ENCODE measurements at regions not wholly inside any gene's neighbourhood (a gene's known extent, or its start where the extent isn't known, plus 50 kb on each side); places are given as distances from the start of the nearest gene placed in this dataset.

DNA sequence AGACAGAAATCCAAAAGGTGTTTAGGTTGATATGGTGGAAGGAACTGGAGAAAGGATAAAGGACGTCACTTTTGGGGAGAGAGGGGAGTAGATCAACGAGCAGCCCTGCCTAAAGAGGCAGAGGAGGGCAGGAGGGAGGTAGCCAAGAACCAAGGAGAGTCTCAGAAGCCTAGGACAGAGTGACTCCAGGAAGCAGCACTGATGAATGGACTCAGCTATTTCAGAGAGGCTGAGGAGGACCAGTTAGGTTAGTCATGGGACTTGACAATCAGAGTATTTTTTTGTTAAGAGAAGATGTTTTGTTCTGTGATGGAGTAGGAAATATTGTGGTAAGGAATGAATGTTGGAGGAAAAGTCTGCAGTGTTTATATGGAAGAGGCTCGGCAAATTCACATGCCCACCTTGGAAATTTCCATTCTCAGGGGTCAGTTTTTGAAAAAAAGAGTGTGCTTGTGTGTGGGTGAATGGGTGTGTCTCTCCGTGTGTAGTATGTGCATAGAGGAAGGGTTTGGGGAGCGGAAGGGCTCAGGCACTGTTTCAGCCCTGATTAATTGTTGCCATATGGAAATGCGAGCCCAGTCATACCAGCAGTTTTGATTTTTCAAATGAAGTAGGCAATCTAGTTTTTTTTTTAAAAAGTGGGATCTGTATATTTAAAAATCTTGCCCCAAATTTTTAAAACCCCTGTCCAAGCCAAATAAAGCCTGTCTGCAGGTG, 303.6 kb downstream of the SAMD5 start:
- Histone ChIP-seq H3K9me3 (no peaks in the 10 kb centered on the region), H3K27ac (no peak overlapping the region), H3K4me1 (no peaks in the 10 kb centered on the region), H3K4me3 (no peak overlapping the region), H3K27me3 (no peaks in the 10 kb centered on the region), H3K36me3 (no peaks in the 10 kb centered on the region)
- no peak for TF ChIP-seq POLR2AphosphoS5 (IDR thresholded peaks at IDR 0.05)
- no peak for TF ChIP-seq POLR2A (IDR thresholded peaks at IDR 0.05)
- TF ChIP-seq CTCF (IDR thresholded peaks at IDR 0.05): no peak
- DNase-seq (ENCODE audit: low spot score in 2 of 2): no peak
- intact Hi-C loops (cut with DNase I; ENCODE audit: low total_unique reads): no loop called here

- intact Hi-C loops (cut with DNase I; ENCODE audit: low total_unique reads): no loop called here
- H3K36me3 ChIP-seq: no peaks in the 10 kb centered on the region
- H3K27me3 ChIP-seq: no peaks in the 10 kb centered on the region
- TF ChIP-seq POLR2AphosphoS5 (IDR thresholded peaks at IDR 0.05) (no peak), CTCF (IDR thresholded peaks at IDR 0.05) (no peak), POLR2A (IDR thresholded peaks at IDR 0.05) (no peak)
- no peak overlapping the region for H3K4me3 ChIP-seq
- H3K27ac ChIP-seq: no peak overlapping the region
- no peaks in the 10 kb centered on the region for H3K4me1 ChIP-seq
- no peak for DNase-seq (ENCODE audit: low spot score in 2 of 2)
- H3K9me3 ChIP-seq: no peaks in the 10 kb centered on the region
Measured at GRCh38 chr6:147817042-147817689, 308.7 kb downstream of the SAMD5 start.

DNA sequence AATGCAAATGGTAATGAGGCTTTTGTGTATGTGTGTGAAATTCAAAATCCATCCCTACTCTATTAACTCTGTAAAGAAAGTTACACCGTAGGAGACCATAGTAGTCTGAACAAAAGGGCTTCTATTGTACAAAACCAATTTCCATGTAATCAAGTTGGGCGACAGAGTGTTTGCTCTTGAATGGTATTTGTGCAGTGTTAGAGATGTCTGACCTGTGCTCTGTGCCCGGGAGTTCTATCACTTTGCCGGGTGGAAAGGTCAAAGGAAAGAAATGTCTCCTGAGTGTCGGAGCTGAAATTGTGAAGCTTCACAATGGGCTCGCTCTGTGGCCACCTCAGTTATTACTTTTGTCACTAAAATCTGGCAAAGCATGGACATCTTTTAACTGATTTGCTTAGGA, 312.0 kb downstream of the SAMD5 start:
- Histone ChIP-seq H3K4me3 (no peak overlapping the region), H3K27ac (no peak overlapping the region), H3K9me3 (no peaks in the 10 kb centered on the region), H3K36me3 (no peaks in the 10 kb centered on the region), H3K27me3 (no peaks in the 10 kb centered on the region), H3K4me1 (no peaks in the 10 kb centered on the region)
- no peak for DNase-seq (ENCODE audit: low spot score in 2 of 2)
- intact Hi-C loops (cut with DNase I; ENCODE audit: low total_unique reads): no loop called here
- no peak for TF ChIP-seq CTCF (IDR thresholded peaks at IDR 0.05)
- TF ChIP-seq POLR2A (IDR thresholded peaks at IDR 0.05): no peak
- no peak for TF ChIP-seq POLR2AphosphoS5 (IDR thresholded peaks at IDR 0.05)

DNA sequence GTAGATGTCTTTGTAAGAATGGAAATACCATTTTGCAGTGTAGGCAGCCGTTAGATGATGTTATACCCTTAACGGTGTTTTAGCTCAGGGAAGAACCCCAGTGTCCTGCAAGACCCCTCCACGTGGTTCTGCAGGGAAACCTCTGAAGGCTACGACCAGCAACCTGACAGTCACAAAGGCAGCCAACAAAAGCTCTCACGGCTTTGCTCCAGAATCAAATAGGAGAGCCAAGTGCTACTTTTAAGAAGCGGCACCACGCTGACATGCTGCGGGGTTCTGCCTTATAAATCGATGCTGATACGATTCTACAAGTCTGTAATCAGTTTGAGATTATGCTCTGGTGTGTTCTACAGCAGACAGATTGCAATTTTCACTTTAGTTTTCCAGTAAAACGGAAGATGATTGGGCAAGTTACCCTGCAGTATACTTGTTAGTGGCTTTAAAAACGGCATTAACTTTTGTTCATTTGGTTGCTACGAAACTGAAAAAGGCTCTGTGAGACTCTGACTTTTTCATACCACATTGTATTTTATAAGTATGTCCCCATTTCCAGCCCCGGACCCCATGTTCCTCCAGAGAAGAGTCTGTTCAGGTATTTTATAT, 312.9 kb downstream of the SAMD5 start:
- H3K4me3 ChIP-seq: no peak overlapping the region
- no peaks in the 10 kb centered on the region for H3K9me3 ChIP-seq
- no peaks in the 10 kb centered on the region for H3K36me3 ChIP-seq
- DNase-seq (ENCODE audit: low spot score in 2 of 2): no peak
- intact Hi-C loops (cut with DNase I; ENCODE audit: low total_unique reads): no loop called here
- no peaks in the 10 kb centered on the region for H3K27me3 ChIP-seq
- no peak overlapping the region for H3K27ac ChIP-seq
- TF ChIP-seq POLR2AphosphoS5 (IDR thresholded peaks at IDR 0.05) (no peak), POLR2A (IDR thresholded peaks at IDR 0.05) (no peak), CTCF (IDR thresholded peaks at IDR 0.05) (no peak)
- H3K4me1 ChIP-seq: no peaks in the 10 kb centered on the region

GRCh38 chr6:147823936-147824335, 315.4 kb downstream of the SAMD5 start:
- Histone ChIP-seq H3K9me3 (no peaks in the 10 kb centered on the region), H3K27me3 (no peaks in the 10 kb centered on the region), H3K36me3 (no peaks in the 10 kb centered on the region), H3K27ac (no peak overlapping the region), H3K4me3 (no peak overlapping the region), H3K4me1 (no peaks in the 10 kb centered on the region)
- intact Hi-C loops (cut with DNase I; ENCODE audit: low total_unique reads): no loop called here
- TF ChIP-seq POLR2A (IDR thresholded peaks at IDR 0.05): no peak
- TF ChIP-seq POLR2AphosphoS5 (IDR thresholded peaks at IDR 0.05): no peak
- no peak for TF ChIP-seq CTCF (IDR thresholded peaks at IDR 0.05)
- no peak for DNase-seq (ENCODE audit: low spot score in 2 of 2)

All from breast epithelium (tissue), 4 donors.